GM18511 (cell line): ENCODE measurements at regions not wholly inside any gene's neighbourhood (a gene's known extent, or its start where the extent isn't known, plus 50 kb on each side); places are given as distances from the start of the nearest gene placed in this dataset.
"Not testable (repeated sequence)": the region's sequence is repeated elsewhere in the genome, so short reads cannot be mapped to it uniquely, and the experiment has no call there.

Experiments
- ATAC-seq: cut with Tn5 transposase; IDR thresholded peaks from one replicate; pipeline ENCODE4 v1.9.1; 2021; ENCODE audit warnings: mild to moderate bottlenecking, moderate library complexity; ENCODE audit not compliant: unreplicated experiment

DNA sequence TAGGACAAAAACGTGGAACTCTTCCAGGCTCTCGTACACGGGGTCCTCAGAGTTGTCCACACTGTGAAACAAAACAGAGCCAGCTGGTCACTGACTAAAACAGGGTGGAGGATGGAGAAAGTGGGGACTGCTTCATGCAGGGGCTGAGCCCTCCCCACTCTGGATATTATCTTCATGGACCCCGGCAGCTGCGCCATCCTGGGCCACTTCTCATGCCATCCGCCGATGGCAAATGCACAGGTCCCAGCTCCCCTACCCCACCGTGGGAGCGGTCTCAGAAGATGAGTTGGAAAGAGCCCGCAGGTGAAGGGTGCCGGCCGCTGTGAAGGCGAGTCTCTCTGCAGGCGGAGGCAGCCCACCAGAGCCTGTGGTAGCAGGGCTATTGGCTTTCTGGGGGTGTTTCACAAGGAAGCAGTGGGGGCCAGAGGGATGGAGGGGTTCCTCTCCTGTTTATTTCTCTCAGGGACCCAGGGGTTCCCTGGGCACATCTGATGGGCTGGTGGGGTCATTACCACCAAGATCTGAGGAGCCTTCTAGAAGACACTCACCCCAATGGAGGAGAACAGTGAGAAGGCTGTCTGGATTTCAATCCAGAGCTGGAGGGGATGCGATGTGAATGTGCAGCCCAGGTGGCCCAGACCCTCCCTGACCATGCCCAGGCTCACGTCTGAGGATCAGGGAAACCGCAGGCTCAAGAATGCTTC is 177.3 kb downstream of the KLF13 start:
- no peak for ATAC-seq

DNA sequence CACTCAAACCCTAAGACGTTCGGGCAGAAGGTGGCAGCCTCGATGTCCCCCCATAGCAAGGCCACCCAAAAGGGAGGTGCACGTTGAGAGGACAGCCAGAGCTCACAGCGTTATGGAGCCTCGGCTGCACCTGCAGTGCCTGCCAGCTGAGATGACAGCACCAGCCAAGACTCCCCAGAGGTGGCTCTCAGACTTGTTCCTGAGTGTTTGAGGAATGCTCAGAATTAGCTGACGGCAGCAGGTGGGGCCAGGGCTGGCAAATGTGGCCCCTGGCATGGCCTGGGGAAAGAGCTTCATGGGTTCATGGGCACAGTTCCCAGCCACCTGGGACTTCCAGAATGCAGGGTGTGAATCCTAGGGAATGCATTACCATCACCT is 177.8 kb downstream of the KLF13 start:
- no peak for ATAC-seq

DNA sequence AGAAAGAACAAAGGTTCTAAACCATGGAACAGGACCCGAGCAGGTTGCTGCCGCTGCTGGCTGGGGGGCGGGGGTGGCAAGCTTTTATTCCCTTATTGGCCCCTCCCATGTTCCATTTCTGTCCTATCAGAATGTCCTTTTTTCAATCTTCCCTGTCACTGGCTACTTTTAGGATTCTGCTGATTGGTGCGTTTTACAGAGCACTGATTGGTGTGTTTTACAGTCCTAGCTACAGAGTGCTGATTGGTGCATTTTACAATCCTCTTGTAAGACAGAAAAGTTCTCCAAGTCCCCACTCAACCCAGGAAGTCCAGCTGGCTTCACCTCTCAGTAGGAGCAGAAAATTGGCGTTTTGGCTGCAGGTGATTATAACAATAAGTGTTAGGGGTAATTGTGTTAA is 180.9 kb downstream of the KLF13 start:
- ATAC-seq = not testable (repeated sequence)

DNA sequence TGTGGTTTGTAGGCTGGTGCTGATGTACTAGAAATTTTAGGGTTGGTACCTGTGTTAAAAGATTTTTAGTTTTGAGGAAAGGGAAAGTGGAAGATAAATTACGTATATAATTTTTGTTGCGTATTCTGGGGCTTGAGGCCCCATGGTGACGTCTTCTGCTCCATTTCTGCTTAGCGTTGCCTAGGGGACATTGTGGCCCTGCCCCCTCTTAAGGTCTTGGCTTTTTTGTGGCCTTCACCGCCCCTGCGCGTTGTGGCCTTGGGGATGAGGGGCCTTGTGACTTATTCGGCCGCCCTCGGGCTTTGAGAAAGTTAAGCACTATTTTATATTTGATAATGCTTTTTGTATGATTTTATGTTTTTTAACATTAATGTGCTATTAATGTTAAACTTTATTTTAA is 182.0 kb downstream of the KLF13 start:
- no peak for ATAC-seq

DNA sequence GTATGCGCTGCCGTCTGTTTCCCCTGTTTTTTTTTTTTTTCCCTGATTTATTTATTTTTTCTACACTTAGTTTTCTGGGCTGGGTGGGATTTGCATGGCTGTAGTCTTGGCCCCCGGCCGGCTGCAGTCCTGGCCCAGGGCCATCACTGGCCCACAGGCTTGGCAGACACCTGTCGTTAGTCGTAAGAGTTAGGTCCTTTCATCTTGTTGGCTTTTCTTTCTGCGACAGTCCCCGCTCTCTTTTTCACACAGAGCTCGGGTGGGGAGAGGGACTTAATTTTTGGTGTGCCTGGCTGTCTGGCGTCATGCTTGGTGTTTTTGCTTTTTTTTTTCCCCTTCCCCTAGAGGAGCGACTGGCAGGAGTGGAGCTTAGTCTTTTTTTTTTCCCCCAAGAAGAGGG is 183.4 kb downstream of the KLF13 start:
- no peak for ATAC-seq

DNA sequence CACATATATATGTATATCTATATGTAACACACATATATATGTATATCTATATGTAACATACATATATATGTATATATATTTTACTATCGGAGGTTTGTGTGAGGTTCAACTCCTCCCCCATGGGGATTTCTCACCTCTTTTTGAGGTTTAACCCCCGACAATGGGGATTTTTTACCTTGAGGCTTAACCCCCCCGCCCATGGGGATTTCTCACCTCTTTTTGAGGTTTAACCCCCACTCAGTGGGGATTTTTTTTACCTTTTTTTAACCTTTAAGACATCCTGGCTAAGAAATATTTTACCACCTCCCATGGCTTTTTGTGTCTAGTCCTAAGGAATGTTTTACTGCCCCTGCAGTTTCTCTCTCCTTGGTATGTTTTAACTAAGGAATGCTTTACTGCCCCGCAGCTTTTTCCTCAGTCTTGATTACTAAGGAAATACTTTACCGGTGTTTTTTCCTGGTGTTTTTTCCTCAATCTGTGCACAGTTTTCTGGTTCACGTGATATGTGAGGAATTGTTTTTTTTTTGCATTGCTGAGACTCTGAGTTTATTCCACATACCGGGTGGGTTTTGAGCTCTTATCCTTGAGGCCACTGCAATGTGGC is 185.2 kb downstream of the KLF13 start:
- no peak for ATAC-seq

DNA sequence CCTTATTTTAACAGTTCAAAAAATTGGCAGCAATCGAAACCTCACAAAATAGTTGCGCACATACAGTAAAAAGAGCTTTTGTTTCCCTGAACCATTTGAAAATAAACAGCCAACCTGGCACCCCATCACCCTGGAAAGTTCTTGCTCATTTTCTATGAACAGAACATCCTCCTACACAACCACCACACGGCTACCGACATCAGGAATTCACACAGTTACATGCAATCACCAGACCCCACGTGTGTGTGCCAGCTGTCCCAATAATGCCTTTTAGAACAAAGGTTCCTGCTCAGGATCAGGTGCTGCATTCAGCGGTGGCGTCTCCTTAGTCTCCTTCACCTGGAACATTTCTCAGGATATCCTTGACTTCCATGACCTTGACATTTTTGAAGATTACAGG is 186.5 kb downstream of the KLF13 start:
- no peak for ATAC-seq

DNA sequence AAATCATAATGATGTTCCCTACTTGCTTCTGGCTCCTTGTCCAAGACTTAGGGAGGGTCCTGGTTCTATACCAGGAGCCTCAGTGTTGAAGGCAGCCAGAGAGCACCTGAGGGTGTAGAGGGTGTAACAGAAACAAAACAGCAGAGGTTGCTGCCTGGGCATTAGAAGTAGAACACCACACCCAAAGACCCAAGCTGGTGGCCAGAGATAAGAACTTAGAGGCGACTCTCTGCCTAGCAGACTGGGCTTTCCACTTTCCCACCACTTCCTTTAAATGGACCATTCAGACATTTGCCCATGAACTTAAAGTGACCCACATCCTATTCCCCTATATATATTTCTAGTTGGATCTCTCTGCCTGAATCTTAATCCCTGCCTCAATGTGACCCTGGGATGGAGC is 189.8 kb downstream of the KLF13 start:
- ATAC-seq = no peak

DNA sequence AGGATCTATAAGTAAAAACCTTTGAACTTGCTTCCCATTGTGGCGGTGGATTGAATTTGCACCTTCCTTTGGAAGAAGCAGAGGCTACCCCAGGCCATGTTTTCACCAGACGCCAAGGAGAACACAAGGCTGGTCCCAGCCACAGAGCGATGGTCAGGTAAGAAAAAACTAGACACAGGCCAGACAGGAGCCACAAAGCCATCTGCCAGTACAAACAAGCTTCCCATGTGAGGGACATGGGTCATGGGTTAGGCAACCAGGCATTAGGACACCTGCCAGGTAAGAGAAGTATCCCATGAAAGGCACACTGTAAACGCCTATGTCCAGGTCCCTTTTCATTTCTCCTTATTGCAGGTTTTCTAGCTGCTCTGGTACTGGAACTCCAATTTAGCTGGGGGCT is 190.2 kb downstream of the KLF13 start:
- ATAC-seq = no peak

DNA sequence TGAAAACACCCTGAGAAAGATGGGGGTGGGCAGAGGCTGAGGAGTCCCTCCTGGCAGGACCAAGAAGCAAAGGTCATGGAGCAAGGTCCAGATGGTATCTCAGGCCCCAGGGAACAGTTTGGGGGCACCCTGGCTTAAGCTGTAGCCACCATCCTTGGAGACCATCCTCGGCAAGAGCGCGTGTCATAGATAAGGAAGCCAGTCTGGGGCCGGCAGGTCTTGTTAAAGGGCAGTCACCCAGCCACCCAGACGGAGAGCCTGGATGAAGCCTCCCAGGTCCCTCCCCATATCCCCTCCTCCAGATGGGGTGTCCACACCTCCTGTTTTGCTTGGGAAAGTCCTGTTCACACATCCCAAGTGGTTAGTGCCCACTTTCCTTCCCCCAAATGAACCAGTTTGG is 191.1 kb downstream of the KLF13 start:
- ATAC-seq = no peak

DNA sequence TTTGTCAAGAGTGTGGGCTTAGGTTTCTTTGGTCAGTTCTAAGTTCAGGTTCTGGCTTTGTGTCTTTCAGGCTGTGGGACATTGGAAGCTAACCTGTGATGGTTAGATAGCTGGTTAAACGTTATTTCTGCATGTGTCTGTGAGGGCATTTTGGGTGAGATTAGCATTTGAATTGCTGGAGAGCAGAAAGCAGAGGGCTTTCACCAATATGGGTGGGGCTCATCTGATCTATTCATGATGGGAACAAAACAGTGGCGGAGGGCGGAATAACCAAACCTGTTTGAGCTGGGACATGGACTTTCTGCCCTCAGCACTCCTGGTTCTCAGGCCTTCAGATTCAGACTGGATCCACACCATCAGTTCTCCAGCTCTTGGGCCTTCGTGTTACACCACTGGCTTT is 195.4 kb downstream of the KLF13 start:
- ATAC-seq = no peak

DNA sequence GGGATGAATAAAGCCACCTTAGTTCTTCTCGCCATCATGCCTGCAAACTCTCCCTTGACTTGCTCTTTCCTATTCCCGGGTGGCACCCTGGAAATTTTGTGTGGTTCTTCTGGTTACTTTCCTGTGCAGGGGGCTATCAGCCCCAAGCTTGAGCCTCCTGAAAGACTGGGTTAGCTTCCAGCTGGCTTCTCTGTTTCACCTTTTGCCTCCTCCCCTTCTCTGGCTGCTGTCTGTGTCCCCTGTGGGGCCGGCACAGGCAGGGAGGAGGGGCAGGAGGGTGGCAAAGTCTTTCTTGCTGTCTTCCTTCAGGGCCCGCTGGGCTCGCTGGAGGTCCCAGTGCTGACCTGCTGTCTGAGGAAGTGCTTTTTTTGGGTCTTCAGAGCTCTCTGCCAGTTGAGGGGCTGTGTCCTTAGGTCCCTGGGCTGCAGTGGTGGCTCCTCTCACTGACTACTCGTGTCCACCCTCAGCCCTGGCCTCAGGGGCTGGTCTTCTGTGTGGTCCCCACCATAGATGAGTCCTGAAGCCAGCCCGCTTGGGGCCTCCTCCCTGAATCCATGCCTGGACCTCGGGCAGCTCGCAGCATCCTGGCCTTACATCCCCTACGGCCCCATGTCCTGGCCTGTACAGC is 196.5 kb downstream of the KLF13 start:
- ATAC-seq = no peak

DNA sequence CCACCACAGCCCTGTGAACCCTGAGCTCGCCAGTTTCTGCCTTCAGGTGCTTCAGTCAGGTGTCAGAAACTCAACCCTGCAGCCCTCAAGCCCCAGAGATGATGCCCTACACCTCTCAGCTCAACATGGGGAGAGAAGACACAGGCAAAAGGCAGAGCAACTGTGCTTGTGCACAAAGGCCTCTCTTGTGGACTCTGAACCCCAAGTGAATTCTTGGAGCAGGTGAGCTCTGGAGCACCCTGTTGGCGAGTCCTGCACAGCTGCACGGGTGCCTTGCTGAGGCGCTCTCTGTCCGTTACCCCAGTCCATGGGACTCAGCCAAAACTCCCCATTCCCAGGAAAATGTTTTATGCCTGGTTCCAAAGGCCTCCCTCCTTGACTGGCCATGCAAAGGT is 197.0 kb downstream of the KLF13 start:
- ATAC-seq = no peak

DNA sequence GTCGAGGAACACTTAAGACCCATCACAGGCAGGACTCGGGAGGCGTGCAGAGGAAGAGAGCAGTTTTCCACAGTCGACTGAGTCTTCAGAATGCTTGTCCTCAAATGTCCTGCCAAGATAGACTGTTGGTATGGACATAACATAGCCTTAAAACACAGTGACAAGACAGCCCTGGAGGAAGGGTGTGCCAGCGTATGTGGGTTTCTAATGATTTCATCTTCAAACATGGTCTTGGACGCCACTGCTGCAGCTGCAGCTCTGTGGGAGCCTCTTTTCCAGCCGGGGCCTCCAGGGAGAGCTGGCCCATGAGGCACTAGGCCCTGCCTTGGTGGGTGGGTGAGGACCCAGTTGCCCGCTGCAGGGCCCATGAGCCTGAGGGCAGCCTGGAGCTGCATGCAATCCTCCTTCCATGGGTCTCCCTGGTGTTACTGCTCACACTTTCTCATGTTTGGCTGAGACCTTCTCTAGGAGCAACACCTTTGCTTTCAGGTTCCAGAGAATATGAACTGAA is 198.6 kb downstream of the KLF13 start:
- ATAC-seq = no peak

DNA sequence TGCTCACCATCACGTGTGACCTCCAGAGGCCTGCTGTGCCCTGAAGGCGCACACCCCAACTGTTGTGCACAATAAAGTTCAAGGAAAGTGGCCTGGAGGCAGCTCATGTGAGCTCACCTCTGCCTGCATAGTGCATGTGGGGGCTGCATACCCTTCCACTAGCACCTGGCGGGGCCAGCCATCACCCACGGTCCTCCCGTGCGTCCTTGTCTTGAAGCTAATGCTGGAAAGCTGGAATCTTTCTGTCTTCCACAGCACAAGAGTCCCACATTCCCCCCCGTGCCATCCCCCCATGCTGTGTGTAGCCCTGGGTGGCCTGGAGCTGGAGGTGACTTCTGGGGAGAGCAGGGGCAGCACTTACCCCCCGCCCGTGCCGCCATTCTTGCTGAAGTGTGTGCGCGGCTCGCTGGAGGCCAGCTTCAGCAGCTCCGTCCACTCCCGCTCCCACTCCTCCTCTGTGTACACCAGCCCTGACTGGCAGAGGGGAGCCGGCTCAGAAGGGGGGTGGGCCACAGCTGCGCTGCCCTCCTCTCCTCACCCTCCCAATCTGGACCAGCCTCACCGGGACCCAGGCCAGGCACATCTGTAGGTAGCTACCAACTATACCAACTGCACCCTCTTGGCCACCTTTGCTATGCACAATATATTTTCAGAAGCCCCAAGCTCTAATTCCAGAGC is 199.5 kb downstream of the KLF13 start:
- ATAC-seq = no peak

DNA sequence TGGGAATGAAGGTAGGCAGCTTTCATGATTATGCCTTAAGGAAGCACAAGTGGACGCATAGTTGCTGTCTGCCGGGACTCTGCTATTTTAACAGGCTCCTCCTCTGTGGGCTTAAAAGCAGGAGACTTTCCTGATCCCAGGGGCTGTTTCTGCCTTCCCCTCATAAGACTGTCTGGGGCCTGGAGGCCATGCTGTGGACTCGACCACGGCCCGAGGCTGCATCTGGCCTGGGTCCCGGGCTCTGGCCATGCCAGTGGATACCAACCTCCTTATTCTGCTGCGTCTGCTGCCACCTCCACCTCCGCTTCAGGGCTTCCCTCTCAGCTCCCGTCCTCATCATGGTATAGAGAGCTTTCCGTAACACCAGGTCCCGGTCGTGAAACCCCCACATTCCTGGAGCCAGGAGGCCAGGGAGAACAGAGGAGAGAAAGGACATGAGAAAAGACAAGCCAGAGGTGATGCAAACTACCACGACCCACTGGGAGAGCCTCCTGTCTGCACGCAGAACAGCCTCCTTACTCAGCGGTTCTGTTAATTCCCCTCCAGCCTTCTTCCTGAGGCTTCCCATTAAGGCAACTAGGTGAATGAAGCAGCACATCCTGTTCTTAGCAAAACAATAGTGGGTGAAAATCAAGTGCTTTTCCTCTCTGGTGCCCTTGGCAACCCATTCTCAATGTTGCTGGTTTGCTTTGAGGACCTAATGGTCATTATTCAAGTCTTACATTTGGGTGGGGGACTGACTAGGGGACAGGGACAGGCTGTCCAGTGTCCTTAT is 200.5 kb downstream of the KLF13 start:
- no peak for ATAC-seq

DNA sequence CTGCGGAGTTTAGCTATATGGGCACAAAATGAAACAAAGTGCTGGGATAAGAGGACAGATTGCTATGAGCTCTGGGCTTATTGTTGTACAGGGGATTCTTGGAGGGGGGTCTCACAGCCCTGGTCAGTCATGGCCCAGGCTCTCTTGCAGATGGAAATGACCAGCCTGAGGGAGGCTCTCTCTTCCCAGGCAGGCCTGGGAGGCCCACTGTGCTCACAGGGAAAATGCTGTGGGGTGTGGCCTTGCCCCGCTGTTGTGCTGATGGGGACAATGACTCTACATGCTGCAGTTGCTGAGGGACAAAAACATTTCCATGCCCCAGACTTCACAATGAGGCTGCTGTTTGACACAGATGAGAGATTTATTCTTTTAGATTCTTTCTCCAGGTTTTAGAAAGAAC is 202.2 kb downstream of the KLF13 start:
- ATAC-seq = no peak

DNA sequence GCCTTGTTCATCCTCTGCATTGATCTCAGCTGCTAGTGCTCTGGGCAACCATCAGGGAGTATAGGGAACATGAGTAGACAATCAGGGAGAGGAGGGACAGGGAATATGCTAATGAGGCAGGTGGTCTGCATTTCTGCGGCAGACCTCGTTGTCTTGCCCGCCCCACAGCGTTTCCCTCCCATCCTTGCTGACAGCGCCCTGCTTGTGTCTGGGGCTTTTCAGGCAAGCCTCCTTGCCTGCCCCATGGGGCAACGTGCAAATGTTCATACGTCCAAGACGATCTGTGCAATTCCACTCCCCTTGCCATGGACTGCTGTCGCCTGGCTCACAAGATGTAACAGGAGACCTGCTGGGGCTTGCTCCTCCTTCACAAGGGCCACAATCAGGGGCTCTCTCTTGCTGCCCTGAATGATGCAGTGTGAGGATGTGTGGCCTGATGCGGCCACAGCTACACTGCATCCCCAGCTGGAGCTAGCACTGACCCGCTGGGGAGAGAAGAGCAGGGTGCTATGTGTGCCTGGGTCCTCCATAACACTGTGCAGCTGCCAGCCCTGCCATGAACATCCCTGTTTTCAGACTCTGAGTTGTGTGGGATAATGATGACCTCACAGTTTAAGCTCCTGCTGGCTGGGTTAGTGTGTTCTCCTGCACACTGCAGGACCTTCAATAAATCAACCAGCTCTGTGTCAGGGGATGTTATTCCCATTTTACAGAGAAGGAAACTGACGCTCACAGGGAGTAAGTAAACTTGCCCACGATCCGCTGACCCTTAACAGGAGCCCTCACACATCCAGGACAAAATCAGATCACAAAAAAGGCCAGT is 211.3 kb downstream of the KLF13 start:
- no peak for ATAC-seq

DNA sequence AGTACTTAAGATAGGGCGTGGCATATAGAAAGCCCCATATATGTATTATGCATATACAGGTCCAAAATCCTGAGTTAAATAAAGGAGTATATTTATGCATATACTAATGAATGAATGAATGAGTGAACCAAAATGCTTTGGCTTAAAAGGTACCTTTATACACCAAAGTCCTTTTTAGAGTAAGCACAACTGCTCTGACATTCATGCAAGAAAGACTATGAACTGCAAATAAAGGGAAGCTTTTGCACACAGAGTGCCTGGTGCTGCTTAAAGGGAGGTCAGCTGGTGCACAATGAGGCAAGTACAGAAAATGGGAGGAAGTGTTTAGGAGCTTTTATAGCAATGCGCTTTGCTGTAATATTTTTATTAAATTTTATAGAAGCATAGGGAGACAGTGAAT is 214.0 kb downstream of the KLF13 start:
- no peak for ATAC-seq

DNA sequence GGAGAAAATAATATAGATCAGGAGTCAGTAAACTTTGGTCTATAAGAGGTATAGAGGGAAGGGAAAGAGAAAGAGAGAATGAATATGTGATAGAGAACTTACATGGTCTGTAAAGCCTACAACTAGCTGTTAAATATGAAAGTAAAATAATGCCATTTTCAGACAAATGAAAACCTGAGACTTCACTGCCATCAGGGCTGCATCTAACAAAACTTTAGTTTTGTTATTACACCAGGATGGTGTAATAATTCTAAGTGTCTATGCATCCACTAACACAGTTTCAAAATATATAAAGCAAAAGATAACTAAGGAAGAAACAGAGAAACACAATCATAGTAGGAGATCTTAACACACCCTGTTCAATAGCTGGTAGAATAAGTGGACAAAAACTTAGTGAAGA is 217.7 kb downstream of the KLF13 start:
- ATAC-seq = no peak
